ENCODE measurements at regions not wholly inside any gene's neighbourhood (a gene's known extent, or its start where the extent isn't known, plus 50 kb on each side); places are given as distances from the start of the nearest gene placed in this dataset.

- no peak for FAIRE-seq
These were observed 411.9 kb upstream of the SPTLC3 start for GRCh38 chr20:12596863-12597262.

- peak; percentile 59 for FAIRE-seq
These were observed 411.2 kb upstream of the SPTLC3 start for GRCh38 chr20:12597551-12597950.

DNA sequence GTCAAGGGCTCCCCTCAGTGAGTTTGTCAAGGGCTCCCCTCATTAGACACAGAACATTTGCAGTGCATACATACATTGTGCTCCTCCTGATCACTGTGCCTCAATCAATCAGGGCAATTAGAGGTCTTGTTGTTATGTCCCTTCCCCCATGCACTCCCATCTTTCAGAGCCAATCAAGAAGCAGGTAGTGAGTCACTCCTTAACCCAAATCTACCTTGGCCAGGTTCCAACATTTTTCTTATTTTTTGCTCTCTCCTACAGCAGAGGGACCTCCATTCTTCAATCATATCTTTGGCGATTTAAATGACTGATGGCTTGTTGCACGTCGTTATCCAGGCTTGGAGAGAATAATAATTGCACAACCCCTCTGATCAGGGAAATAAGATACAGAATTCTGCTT is 409.9 kb upstream of the SPTLC3 start:
- FAIRE-seq, result no peak

DNA sequence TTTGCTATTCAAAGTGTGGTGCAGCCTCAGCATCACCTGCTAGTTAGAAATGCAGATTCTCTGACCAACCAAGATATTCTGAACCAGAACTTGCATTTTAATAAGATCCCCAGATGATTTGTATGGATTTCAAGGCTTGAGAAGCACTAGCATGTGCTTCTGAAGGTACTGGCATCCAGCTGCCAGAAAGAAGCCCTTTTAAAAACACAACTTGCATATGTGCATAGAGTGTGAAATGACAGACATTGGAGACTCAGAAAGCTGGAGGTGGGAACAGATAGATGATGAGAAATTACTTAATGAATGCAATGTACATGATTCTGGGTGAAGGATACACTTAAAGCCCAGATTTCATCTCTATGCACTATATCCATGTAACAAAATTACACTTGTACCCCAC is 409.3 kb upstream of the SPTLC3 start:
- FAIRE-seq, result no peak

- no peak for FAIRE-seq
These were observed 403.0 kb upstream of the SPTLC3 start for GRCh38 chr20:12605751-12606150.

- FAIRE-seq, result peak; percentile 37
These were observed 397.9 kb upstream of the SPTLC3 start for GRCh38 chr20:12610871-12611270.

DNA sequence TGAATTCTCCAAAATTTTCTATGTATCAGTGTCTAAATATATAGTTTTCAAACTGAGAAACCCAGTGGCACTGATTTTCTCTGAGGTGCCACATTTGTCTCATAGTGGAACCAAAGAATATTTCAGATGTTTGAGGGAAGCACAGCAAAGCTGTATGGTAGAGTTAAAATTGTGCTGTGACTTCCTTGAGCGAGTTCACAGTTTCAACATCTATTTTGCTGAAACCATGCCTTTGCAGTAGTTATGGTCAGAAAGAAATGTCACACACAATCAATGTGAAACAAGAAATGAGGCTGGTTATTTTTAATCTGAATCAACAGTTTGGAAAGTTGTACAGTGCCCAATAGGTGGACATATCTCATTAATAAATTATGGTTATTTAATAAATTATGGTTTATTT is 394.0 kb upstream of the SPTLC3 start:
- FAIRE-seq, result no peak

DNA sequence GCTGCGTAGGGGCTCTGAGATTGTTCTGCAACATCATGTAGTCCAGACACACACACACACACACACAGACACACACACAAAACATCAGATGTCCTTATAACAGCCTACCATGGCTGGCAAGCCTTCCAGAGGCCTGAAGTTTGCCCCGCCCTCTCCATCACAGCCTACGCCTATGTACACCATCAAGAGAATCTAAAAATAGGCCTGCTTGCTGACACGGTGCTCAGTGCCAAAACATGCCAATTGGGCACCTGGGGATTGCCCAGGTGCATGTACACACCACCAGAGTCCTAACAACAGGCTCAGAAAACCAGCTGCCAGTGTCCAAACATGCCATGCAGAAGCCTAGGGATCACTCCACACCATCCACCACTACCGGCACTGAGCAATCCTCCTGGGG is 391.7 kb upstream of the SPTLC3 start:
- FAIRE-seq, result no peak

DNA sequence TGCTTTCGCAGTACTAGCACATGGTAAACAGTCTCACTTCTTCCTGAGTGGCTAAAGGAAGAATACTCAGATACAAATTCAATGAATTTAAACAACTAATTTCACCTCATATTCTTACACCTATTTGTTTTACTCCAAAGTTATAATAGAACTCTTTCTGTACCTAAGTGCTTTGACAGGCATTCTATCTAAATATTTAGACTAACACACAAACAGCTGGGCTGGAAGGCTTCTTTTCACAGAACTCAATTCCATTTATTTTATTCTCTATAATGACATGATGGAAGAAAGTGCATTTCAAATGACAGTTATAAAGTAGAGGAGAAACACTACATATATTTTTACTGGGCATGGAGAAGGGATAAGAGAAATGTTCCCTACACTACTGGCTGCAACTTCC is 384.9 kb upstream of the SPTLC3 start:
- FAIRE-seq, result no peak

- FAIRE-seq, result no peak
These were observed 381.3 kb upstream of the SPTLC3 start for GRCh38 chr20:12627485-12627884.

DNA sequence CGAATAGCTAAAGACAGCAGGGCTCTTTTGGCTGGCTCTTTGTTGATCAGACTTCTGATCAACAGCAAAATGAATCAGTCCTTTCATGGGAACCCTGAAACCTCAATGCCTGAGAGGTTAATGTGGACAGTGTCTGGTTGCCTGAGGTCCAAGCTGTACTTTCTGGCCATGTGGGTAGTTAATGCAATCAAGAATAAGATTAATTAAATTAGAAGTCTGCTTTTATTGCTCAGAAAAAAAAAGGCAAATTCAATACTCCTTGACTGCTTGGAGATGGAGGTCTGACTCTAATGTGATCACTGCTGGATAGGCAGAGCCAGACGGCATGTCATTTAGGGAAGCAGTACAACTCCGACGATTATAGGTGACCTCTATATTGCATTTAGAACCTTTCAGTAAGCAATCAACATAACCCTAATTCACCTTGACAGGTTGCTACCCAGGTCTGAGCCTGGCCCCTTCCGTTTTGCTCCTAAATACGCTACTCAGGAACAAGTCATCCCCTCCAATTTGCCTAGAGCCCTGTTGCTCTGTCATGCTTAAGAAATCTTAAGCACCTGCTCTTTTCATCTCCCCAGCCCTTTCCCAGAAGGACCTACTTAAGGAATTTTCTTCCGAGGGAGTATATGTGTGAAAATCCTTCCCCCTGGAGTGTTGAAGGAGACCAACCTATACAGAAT is 370.0 kb upstream of the SPTLC3 start:
- FAIRE-seq, result no peak

GRCh38 chr20:12640251-12640650 is 368.5 kb upstream of the SPTLC3 start:
- no peak for FAIRE-seq

GRCh38 chr20:12641619-12642018 is 367.2 kb upstream of the SPTLC3 start:
- no peak for FAIRE-seq

DNA sequence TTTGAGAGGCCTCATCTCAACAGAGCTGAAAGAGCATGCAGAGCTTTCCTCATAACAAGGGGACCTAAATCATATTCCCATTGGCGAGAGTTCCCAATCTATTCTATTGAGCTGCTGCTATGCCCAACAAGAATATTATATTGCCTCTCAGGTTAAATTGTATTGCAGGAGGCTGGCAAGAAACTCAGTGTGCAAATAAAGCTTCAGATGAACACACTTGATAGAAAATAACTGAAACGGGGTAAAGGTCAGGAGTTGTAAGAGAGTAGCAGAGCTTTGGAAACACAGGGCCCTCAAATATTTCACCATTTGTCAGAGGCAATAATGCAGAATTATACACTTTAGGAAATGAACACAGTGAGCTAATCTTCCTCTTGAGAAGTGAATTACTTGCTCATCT is 364.3 kb upstream of the SPTLC3 start:
- no peak for FAIRE-seq

DNA sequence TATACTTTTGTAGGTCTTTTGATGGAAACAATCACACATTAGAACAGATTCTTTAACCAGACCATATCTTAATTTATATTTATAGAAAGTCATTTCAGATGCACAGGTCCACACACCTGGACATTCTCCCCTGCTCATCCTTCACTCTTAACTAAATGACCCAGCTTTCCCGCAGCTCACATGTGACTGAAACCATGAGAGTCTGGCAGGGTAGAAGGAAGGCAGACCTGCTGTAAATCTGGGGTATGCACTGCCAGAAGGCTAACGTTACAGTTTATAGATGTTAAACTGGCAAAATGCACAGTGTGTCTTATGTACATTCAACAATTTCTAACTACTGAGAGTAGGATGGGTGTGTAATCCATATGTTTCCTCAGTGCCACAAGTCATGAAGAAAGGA is 359.5 kb upstream of the SPTLC3 start:
- FAIRE-seq, result no peak

GRCh38 chr20:12653642-12654041 is 355.1 kb upstream of the SPTLC3 start:
- FAIRE-seq, result no peak

- FAIRE-seq, result no peak
These were observed 348.8 kb upstream of the SPTLC3 start for GRCh38 chr20:12659942-12660341.

GRCh38 chr20:12660918-12661317 is 347.9 kb upstream of the SPTLC3 start:
- peak; percentile 12 for FAIRE-seq

DNA sequence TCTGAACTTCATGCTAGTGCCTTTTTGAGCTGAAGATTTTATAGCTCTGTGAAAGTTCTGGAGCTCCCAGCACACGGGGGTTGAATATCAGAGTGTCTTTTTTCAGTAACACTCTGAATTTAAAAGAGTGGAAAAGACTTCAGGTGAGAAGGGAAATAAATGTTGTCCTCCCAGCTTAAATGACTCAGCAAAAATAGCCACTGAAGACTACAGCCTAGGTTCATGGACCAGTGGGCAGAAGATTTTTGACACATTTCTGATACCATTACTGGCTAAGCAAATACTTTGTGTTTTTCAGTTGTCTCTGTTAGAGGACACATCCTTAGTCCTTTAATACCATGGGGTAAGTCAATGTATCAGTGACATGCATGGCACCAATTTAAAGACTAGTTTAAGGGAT is 338.5 kb upstream of the SPTLC3 start:
- FAIRE-seq, result no peak

GRCh38 chr20:12673352-12673751 is 335.4 kb upstream of the SPTLC3 start:
- FAIRE-seq, result no peak

DNA sequence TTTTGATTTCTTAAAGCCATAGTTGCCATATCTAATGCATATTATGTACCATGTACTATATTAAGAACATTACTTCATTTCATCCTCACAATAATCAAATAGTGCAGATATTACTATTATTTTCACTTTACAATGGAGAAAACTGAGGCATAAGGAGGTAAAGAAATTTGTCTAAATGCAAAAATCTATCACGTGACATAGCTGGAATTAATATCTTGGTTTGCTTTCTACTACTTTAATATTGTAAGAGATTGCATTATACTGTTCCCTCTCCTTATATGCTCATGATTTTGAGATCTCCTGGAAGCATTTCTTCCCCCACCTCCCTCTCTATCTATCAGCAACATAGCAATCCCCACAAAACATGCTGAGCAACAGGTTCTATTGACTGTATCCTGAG is 330.8 kb upstream of the SPTLC3 start:
- no peak for FAIRE-seq

DNA sequence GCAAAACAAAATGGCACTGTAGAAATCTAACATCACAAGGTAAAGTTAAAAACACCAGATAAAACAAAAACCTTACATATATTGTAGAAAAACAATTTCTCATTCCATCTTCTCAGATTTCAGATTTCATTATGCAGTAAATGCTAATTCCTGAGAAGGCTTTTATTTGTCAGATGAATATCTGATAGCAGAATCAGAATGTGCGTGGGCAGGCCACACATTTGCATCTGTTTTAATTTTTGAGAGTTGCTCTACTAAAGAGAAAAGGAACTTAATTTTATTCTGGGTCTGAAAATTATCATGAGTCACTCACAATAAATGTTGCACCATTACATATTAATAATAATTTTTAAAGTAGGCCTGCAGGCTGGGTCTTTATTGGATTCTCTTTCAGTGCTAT is 329.3 kb upstream of the SPTLC3 start:
- peak; percentile 88 for FAIRE-seq

DNA sequence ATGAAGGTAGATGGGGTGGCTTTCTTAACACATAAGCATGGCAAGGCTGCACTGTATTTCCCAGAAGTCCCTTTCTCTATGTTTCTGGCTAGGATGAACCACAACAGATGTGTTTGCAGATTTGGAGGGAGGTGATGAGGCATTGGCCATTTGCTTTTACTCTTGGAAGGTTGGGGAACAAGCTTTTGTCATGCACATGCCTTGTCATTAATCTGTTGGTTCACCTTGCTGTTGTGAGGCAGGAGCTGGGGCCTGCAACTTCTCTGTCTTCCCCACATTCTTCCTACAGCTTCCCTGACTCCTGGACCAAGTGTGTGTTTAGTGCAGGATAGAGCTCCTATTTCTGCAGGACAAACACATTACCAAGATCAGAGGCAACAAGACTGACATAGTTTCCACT is 326.2 kb upstream of the SPTLC3 start:
- FAIRE-seq, result no peak

DNA sequence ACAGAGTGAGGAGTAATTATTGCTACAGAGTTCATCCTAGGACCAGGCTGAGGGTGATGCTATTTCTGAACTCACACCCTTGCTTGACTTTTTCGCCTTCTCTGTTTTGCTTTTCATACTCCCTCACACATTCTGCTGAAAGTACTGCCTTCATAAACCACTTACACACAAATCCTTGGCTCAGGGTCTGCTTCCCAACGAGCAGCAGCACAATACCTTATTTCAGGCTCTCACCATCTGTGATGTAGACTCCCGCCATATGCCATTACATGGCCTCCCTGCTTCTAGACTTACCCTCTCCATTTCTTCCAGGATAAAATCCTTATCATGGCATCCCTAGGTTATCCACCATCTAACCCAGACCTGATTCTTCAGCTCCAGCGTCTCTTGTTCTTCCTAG is 321.3 kb upstream of the SPTLC3 start:
- no peak for FAIRE-seq

- no peak for FAIRE-seq
These were observed 312.8 kb upstream of the SPTLC3 start for GRCh38 chr20:12695937-12696336.

- FAIRE-seq, result no peak
These were observed 310.0 kb upstream of the SPTLC3 start for GRCh38 chr20:12698817-12699216.

Measured in endometrium (tissue), 2 donors.